HG03066 (cell line): ENCODE measurements at regions not wholly inside any gene's neighbourhood (a gene's known extent, or its start where the extent isn't known, plus 50 kb on each side); places are given as distances from the start of the nearest gene placed in this dataset.
"Not testable (repeated sequence)": the region's sequence is repeated elsewhere in the genome, so short reads cannot be mapped to it uniquely, and the experiment has no call there.

Experiments
- ATAC-seq: cut with Tn5 transposase; IDR thresholded peaks from one replicate; pipeline ENCODE4 v1.9.1; 2021; ENCODE audit warnings: low read depth; ENCODE audit not compliant: unreplicated experiment

- ATAC-seq: no peak
Measured at GRCh38 chr2:35963824-35964223, 391.8 kb upstream of the CRIM1 start.

DNA sequence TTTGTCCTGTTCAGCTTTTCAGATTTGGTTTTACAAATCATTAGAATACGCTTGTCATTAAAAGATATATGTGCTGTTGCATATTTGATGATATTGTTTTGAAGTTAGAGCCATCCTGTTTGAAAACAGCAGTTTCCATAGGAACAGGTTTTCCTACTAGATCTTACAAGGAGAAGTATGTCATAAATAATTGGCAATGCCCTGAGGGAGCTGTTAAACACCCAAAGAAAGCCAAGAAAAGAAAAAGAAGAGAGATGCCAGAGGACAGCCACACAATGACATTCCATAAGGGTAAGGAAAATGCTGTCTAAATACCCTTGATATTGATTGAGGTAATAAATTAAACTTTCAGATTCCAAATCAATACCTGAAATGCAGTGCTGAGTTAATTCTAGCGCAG lies 392.2 kb upstream of the CRIM1 start:
- ATAC-seq: no peak

- no peak for ATAC-seq
Measured at GRCh38 chr2:35962585-35963146, 392.9 kb upstream of the CRIM1 start.

DNA sequence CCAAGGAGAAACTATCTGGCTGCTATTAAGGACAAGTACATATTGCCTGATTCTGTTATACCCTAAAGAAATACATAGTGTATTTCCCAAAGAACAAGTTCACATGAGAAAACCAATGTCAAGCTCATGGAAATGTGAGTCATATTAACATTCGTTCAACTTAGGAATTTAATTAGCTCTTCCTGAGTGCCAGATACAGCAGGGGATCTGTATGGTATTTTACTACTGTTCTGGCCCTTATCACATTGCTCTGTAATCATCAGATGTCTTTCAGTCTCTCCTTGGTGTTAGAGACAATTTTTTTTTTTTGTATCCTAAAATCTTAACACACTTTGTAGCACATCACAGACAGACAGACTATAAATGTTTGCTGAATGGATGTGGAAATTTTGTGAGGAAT lies 395.0 kb upstream of the CRIM1 start:
- no peak for ATAC-seq

- ATAC-seq: not testable (repeated sequence)
Measured at GRCh38 chr2:35957053-35957452, 398.5 kb upstream of the CRIM1 start.

DNA sequence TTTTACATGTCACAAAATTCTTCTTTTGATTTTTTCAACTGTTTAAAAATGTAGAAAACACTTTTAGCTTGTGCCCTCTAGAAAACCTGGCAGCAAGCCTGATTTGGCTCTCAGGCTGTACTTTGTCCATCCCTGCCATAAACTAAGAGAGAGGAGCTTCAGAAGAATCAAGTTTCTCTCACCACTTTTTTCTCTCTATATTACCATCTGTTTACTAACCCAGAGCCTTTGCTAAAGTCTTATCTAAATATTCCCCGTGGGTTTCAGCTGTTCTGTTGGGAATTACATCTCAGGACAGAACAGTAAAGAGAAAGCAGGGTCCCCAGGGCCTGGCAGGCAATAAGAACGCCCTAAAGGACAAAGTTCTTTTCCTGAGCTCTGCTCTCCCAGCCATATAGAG lies 409.1 kb upstream of the CRIM1 start:
- ATAC-seq: no peak

- no peak for ATAC-seq
Measured at GRCh38 chr2:35938838-35939237, 416.7 kb upstream of the CRIM1 start.

- ATAC-seq: no peak
Measured at GRCh38 chr2:35933031-35933430, 422.5 kb upstream of the CRIM1 start.

GRCh38 chr2:35932276-35932963 lies 423.2 kb upstream of the CRIM1 start:
- no peak for ATAC-seq

DNA sequence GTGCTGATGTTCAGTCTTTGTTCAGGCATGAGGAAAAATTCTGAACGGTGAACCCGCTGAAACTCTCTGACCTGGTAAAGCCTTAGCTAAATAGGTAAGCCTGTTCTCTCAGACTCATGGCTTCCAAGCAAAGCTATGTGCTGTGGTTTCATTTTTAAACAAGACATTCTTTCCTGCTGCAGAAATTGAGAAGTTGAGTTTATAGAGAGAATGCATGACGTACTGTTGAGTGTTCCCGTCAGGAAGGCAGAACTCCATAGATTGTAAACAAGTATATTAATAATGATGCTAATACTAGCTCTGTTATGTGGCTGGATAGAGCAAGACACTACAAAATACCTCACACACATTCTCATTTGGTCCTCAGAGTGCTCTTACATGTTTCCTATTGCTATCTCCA lies 424.0 kb upstream of the CRIM1 start:
- ATAC-seq: no peak

DNA sequence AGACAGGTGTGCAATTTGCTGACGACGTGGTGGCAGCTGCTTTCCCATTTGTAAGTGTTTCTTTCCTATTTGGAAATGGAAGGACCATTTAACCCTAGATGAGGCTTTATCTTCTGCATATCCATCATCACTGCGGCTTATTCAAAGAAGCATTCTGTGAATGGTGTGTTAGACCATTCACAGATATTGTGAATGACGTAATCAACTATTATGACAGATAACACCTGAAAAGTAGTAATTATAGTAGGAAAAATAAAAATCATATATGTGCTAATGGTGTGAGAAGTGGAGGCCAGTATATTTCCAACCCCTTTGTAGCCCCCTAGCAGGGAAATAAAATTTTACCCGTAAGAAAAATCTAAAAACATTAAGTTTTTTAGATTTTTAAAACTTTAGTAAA lies 424.5 kb upstream of the CRIM1 start:
- no peak for ATAC-seq

- ATAC-seq: no peak
Measured at GRCh38 chr2:35929551-35929950, 426.0 kb upstream of the CRIM1 start.

DNA sequence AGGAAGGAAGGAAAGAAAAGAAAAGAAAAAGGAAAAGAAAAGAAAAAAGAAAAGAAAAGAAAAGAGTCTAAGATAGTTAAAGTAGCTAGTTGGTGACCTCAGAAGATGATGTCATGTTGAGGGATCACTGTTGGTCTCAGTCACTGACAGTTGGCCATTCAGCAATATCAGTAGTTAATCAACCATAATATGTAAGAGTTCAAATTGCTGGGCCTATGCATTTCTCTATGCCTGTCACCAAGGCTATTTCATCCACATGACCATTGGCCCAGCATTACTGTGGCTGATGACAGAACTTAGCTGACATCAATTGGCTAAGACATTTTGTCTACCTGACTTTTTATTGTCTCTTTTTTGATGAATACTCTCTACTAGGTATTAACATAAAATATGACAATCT lies 435.5 kb upstream of the CRIM1 start:
- ATAC-seq: no peak

DNA sequence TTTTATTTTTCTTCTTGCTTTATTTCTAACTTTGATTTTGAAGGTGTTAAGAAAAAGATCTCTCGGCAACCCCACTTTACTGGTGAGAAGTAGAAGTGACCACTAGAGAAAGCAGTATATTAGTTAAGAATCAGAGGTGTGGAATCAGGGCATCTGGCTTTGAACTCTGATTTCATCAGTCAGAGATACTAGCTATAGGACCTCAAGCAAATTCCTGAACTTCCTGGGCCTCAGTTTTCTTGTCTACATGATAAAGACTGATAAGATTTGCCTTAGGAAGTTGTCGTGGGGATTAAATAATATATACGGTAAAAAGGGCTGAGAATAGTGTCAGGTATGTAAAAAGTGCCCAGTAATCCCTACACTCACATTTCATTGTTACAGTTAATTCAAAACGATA lies 440.3 kb upstream of the CRIM1 start:
- no peak for ATAC-seq

DNA sequence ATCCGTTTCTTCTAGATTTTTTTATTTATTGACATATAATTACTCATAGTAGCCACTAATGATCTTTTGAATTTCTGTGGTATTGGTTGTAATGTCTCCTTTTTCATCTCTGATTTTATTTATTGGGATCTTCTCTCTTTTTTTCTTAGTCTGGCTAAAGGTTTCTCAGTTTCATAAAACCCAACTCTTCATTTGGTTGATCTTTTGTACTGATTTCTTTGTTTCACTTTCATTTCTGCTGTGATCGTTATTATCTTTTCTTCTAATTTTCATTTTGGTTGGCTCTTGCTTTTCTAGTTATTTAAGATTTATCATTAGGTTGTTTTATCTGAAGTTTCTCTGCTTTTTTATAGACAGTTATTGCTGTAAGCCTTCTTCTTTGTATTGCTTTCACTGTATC lies 463.6 kb upstream of the CRIM1 start:
- no peak for ATAC-seq

DNA sequence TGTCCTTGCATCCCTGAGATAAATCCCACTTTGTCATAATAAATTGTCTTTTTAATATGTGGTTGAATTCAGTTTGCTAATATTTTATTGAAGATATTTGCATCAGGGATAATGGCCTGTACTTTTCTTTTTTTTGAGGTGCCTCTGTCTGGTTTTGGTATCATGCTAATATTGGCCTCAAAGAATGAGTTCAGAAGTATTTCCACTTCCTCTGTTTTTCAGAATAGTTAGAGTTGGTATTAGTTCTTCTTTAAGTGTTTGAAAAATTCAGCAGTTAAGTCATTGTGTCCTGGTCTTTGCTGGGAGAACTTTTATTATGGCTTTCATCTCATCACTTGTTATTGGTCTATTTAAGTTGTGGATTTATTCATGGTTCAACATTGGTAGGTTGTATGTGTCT lies 464.1 kb upstream of the CRIM1 start:
- ATAC-seq: no peak

DNA sequence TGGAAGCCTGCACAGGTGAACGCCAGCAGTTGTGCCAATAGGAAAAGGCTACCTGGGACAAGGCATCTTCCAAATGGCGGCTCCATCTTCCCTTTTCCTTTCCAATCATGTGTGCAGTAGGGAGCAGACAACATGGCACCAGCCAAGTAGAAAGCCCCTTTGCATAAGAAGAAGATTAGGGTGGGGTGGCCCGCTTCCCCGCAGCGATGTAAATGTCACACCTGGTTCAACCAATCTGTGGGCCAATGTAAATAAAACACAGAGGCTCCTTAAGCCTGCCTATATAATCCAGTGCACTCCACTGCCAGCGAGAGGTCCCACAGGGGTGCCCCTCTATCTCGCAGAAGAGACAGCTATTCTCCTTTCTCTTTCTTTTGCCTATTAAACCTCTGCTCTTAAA lies 468.4 kb upstream of the CRIM1 start:
- ATAC-seq: no peak

DNA sequence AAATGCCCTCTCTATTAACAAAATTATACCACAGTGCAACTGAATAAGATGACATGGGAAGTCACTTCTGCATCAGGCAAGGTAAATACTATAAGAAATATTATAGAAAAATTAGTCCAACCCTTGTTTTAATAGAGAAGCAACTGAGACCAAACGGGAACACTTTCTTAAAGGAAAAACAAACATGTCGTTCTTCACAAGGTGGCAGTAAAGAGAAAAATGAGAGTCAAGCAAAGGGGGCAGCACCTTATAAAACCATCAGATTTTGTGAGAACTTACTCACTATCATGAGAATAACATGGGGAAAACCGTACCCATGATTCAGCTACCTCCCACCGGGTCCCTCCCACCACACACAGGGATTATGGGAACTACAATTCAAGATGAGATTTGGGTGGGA lies 481.7 kb upstream of the CRIM1 start:
- no peak for ATAC-seq

DNA sequence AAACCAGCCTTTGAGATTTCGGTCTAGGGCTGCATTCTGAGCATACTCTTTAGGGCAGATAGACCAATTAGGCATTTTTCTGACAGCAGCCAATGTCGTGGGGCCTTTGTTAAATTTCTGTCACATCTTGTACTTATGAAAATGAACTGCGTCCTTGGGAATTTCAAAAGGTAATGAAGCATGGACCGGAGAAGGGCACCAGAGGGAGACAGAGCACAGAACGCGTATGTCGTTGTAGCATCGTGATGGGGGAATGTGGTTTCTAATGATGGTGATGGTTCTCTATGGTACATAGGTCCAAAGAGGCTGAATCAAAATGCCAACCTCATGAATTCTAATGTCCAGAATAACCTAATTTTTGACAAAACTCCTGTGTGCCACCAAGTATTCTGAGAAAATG lies 483.9 kb upstream of the CRIM1 start:
- ATAC-seq: no peak

GRCh38 chr2:35870713-35871112 lies 484.9 kb upstream of the CRIM1 start:
- no peak for ATAC-seq

GRCh38 chr2:35864141-35864540 lies 491.4 kb upstream of the CRIM1 start:
- ATAC-seq: no peak

- ATAC-seq: no peak
Measured at GRCh38 chr2:35858216-35858615, 497.4 kb upstream of the CRIM1 start.

DNA sequence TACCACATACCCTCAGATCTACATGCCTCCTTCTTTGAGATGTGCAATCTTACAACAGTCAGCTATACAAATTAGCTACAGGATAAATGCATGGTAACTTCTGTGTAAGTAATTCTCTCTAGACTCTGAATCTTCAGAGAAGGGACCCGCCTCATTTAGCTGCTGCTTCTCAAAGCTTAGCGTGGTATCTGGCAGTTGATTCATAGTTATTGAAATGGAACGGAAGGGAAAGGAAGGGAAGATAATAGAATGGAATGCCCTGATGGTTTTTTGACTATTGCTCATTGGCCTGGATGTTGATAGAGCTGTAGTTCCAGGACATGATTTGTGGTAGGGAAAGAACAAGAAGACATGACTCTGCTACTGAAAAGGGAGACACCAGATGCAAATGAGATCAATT lies 498.1 kb upstream of the CRIM1 start:
- ATAC-seq: no peak
